GM12878 (cell line): ENCODE measurements at regions not wholly inside any gene's neighbourhood (a gene's known extent, or its start where the extent isn't known, plus 50 kb on each side); places are given as distances from the start of the nearest gene placed in this dataset.

Experiments
- ATAC-seq: fragments of 200-7000 bp; cut with Tn5 transposase; 3 replicates; pipeline ENCODE4 v1.9.1; 2020; ENCODE audit warnings: mild to moderate bottlenecking, moderate library complexity
- BruUV-seq: library from RNA; stranded (reverse); fragments of 400-500 nt; replicated peaks from 2 replicates; lab custom pipeline; 2021; lab: Mats Ljungman, UMichigan
- CTCF ChIA-PET: fragments of 300-600 bp; sonication (Branson Sonifier 250); formaldehyde crosslinking; extraction: SDS; loops from one replicate; lab custom pipeline; 2021; ENCODE audit warnings: inconsistent platforms; lab: Yijun Ruan, JAX
- POLR2A ChIA-PET: fragments of 350-600 bp; formaldehyde crosslinking; extraction: SDS; loops from one replicate; lab custom pipeline; 2021; ENCODE audit warnings: inconsistent platforms; lab: Charles Lee
- RAD21 ChIA-PET: fragments of 300-600 bp; sonication (Branson Sonifier 250); formaldehyde crosslinking; loops from one replicate; lab custom pipeline; 2023; ENCODE audit warnings: antibody characterized with exemption; ENCODE audit not compliant: unreplicated experiment; lab: Charles Lee
- SMC1A ChIA-PET: fragments of 300-600 bp; sonication (Branson Sonifier 250); formaldehyde crosslinking; loops from one replicate; lab custom pipeline; 2023; ENCODE audit not compliant: unreplicated experiment, uncharacterized antibody; lab: Charles Lee
- DNase-seq: peaks from one replicate; pipeline ENCODE4 v3.0.0-alpha.2; 2011; ENCODE audit warnings: low read depth, low spot score
- FAIRE-seq: peaks from 3 replicates; lab custom pipeline; 2011; peaks lifted over from hg19 to GRCh38; lab: Jason Lieb, UNC
- H2AFZ ChIP-seq: 2 replicates; pipeline ENCODE4 v1.6.0; 2011; ENCODE audit warnings: low read depth, low read length, control low read depth; ENCODE audit not compliant: control insufficient read depth
- H3K27ac ChIP-seq: 2 replicates; pipeline ENCODE4 v1.5.1; 2011; ENCODE audit warnings: control low read depth; ENCODE audit not compliant: control insufficient read depth, insufficient read depth
- H3K27me3 ChIP-seq, 2 experiments: replicated peaks in 1 of 2; 2 replicates each; pipeline versions ENCODE4 v1.6.0 to v1.6.1; 2011; ENCODE audit warnings: low read length in 1 of 2; ENCODE audit not compliant: control insufficient read depth in 2 of 2, insufficient read depth in 2 of 2
- H3K36me3 ChIP-seq, 2 experiments: 2 replicates each; pipeline ENCODE4 v1.5.1; 2011; ENCODE audit warnings: low read length in 1 of 2; ENCODE audit not compliant: control insufficient read depth in 2 of 2, insufficient read depth in 2 of 2
- H3K4me1 ChIP-seq: 2 replicates; pipeline ENCODE4 v1.6.1; 2011; ENCODE audit warnings: mild to moderate bottlenecking, low read length, moderate library complexity, mixed read lengths; ENCODE audit not compliant: control insufficient read depth, insufficient read depth
- H3K4me2 ChIP-seq: 2 replicates; pipeline ENCODE4 v1.6.0; 2011; ENCODE audit warnings: control low read depth; ENCODE audit not compliant: control insufficient read depth, insufficient read depth
- H3K4me3 ChIP-seq: fragments of 200-600 bp; sonication (generic); 2 replicates; pipeline ENCODE4 v1.5.1; 2016
- H3K79me2 ChIP-seq: 2 replicates; pipeline ENCODE4 v1.6.0; 2011; ENCODE audit warnings: low read length; ENCODE audit not compliant: control insufficient read depth, insufficient read depth
- H3K9ac ChIP-seq: 2 replicates; pipeline ENCODE4 v1.8.0; 2011; ENCODE audit warnings: low read length, control low read depth, mixed read lengths; ENCODE audit not compliant: control insufficient read depth, insufficient read depth
- H3K9me3 ChIP-seq: replicated peaks from 3 replicates; pipeline ENCODE4 v1.5.1; 2011; ENCODE audit warnings: mild to moderate bottlenecking, low read length; ENCODE audit not compliant: control insufficient read depth, insufficient read depth
- H4K20me1 ChIP-seq: 2 replicates; pipeline ENCODE4 v1.6.0; 2011; ENCODE audit not compliant: control insufficient read depth, insufficient read depth
- BCLAF1 ChIP-seq: fragments of 450-650 bp; IDR thresholded peaks from 2 replicates; pipeline ENCODE4 v1.6.1; 2017; ENCODE audit warnings: antibody characterized with exemption, mild to moderate bottlenecking, moderate library complexity
- FOXM1 ChIP-seq: IDR thresholded peaks from 2 replicates; pipeline ENCODE4 v1.6.1; 2012; ENCODE audit warnings: low read depth, mild to moderate bottlenecking, inconsistent platforms, low read length, moderate library complexity
- HDAC2 ChIP-seq: fragments of 200-600 bp; sonication (generic); IDR thresholded peaks from 2 replicates; pipeline ENCODE4 v1.6.1; 2017
- HDAC6 ChIP-seq: fragments of 200-600 bp; sonication (generic); IDR thresholded peaks from one replicate; pipeline ENCODE4 v1.8.0; 2017; ENCODE audit warnings: antibody characterized with exemption; ENCODE audit not compliant: unreplicated experiment
- NFIC ChIP-seq: IDR thresholded peaks from 2 replicates; pipeline ENCODE4 v1.6.1; 2012; ENCODE audit warnings: low read depth, mild to moderate bottlenecking, inconsistent platforms, low read length, moderate library complexity
- NKRF ChIP-seq: fragments of 450-650 bp; conservative IDR thresholded peaks from 2 replicates; pipeline ENCODE4 v1.6.1; 2017; ENCODE audit warnings: mild to moderate bottlenecking, moderate library complexity
- RAD51 ChIP-seq: fragments of 450-650 bp; IDR thresholded peaks from 2 replicates; pipeline ENCODE4 v1.6.1; 2016; ENCODE audit warnings: moderate library complexity, mild to moderate bottlenecking, inconsistent platforms
- SMAD1 ChIP-seq: fragments of 450-650 bp; IDR thresholded peaks from 2 replicates; pipeline ENCODE4 v1.6.1; 2018; ENCODE audit warnings: mild to moderate bottlenecking, low read depth; ENCODE audit not compliant: partially characterized antibody
- SMARCA5 ChIP-seq: fragments of 450-650 bp; IDR thresholded peaks from 2 replicates; pipeline ENCODE4 v1.6.1; 2017; ENCODE audit warnings: mild to moderate bottlenecking
- WGBS: methylation state at CpG from one replicate; pipeline ENCODE4 v1.1.6; 2016; ENCODE audit warnings: low lambda C conversion rate; ENCODE audit not compliant: insufficient replicate concordance, insufficient coverage; ENCODE audit errors: missing lambda C conversion rate; 5-methylcytosine and 5-hydroxymethylcytosine counted together
- in situ Hi-C: fragments of 300-500 bp; cut with MboI; formaldehyde crosslinking; loops from 9 replicates; pipeline ENCODE4 v1.14.3; 2018; ENCODE audit warnings: mixed read lengths
- intact Hi-C: fragments of 100-400 bp; cut with micrococcal nuclease; formaldehyde crosslinking; loops from one replicate; pipeline ENCODE4 v1.14.2; 2022; ENCODE audit not compliant: unreplicated experiment

GRCh38 chr1:238364214-238364892 is 473.6 kb upstream of the ZP4 start:
- Histone ChIP-seq H3K4me3 (no peak overlapping the region), H3K79me2 (no peaks in the 10 kb centered on the region), H3K4me2 (no peak overlapping the region), H3K4me1 (no peaks in the 10 kb centered on the region), H3K36me3 (no peaks in the 10 kb centered on the region), H4K20me1 (no peaks in the 10 kb centered on the region), H3K9me3 (no peaks in the 10 kb centered on the region), H2AFZ (no peak overlapping the region), H3K9ac (no peak overlapping the region), H3K27ac (no peak overlapping the region), H3K27me3 (no peaks in the 10 kb centered on the region)
- 13% methylated on average over 4 of the region's 4 CpGs for WGBS
- DNase-seq = no peak
- POLR2A ChIA-PET = no interaction called here
- RAD21 ChIA-PET = no interaction called here
- no peak for FAIRE-seq
- in situ Hi-C loops = no loop called here
- no TSS peak for BruUV-seq
- SMC1A ChIA-PET = interaction anchor here (0.7 kb wide), 1 partner anchor 116 kb away, joined by 4 read pairs; no protein-coding TSS in a partner anchor
- CTCF ChIA-PET = no interaction called here
- TF ChIP-seq HDAC6 (no peak), NFIC (no peak), SMAD1 (no peak), RAD51 (no peak), BCLAF1 (no peak), FOXM1 (no peak), NKRF (no peak), SMARCA5 (no peak), HDAC2 (no peak)
- TF ChIP-seq, all 136 proteins: peak for 0
- intact Hi-C loops = no loop called here
- no peak for ATAC-seq
